NCI-H2196 (cell line): ENCODE measurements at regions not wholly inside any gene's neighbourhood (a gene's known extent, or its start where the extent isn't known, plus 50 kb on each side); places are given as distances from the start of the nearest gene placed in this dataset.

Experiments used
- DNase-seq: peaks from one replicate; lab custom pipeline; 2025; ENCODE audit not compliant: unreplicated experiment; lab: John Stamatoyannopoulos, UW

DNA sequence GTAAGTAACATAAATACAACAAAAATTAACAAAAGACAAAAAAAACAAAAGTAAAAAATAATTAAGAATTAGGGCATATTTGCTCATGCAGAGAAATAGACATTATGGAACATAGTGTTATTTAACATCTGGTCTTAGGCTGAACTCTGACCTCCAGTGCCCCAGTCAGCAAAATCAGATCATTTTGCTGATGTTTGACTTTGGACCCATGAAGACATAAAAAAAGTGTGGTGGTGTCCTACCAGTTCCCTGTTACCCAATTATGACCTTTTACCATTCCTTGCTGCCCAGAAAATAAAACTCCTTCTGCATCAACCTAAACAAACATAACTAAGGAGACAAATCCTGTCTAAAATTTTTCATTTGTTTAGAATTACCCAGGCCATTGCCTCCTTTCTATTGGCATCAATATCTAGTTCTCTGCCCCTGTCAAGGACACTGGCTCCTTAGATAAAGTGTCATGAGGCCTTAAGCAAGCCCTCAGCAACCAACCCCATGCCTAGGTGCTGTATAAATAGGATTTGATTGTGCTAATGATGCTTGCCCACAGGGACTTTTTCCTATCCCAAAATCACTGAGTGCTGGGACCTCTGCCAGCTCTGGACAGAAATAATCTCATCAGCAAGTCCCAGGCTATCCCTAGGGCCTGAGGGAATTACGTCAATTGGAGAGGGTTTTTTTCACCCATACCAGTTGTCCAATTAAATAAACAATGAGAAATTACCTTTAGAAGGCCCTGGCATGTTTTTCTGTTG, 334.5 kb upstream of the UMPS start:
- DNase-seq: no peak

DNA sequence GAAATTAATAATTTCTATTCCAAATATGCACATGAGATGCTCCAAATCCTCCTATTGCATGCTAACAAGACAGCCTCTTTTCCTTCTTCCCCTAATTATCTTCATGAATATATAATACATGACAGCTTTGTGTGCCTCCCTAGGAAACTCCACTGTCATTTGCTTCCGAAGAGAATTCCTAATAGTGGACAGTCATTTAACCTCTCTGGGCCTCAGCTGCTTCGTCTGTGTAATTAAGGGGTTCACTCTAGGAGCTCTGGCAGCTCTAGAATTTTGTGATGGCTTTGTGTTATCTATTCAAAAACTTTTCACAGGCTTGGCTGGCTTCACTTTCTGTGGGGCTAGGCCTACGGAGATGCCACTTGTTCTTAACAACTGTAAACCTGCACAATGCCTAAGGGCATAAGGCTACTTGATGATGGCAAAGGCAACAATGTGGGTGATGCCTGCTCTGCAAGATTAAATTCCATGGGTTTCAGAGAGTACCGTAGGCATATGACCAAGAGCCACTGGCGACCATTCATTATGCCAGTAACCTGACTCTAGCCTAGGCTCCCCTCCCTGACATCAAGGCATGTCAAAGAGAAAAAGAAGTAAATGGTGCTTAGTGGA, 333.8 kb upstream of the UMPS start:
- no peak for DNase-seq

DNA sequence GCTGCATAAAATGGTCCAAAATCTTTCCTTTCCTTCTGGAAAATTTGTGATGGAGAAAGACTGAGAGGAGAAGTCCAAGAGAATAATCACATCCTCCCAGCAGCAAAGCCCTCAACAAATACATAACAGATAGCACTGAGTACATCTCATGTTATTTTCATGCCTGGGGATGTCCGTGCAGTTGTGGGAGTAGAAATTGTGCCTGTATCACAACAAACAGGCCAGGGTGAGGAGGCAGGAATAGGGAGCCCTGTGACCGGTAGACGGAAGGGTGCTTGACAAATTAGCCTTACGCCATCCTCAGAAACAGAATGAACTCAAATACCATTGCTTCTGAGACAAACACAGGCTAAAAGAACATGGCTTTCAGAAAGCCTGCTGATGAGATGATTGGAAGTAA, 333.2 kb upstream of the UMPS start:
- no peak for DNase-seq

DNA sequence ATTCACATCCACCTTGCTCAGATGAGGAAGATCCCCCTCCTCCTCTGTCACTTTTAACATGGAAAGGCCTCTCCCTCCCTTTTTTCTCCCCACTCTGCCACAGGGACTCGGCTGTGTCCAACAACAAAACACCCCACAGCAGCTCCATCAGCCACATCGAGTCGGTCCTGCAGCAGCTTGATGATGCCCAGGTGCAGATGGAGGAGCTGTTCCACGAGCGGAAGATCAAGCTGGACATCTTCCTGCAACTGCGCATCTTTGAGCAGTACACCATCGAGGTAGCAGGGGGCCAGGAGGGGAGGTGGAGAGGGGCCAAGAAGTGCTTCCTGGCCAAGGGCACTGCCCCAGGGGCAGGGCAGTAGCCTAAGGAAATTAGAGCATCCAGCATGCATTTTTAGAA, 331.7 kb upstream of the UMPS start:
- DNase-seq: no peak

DNA sequence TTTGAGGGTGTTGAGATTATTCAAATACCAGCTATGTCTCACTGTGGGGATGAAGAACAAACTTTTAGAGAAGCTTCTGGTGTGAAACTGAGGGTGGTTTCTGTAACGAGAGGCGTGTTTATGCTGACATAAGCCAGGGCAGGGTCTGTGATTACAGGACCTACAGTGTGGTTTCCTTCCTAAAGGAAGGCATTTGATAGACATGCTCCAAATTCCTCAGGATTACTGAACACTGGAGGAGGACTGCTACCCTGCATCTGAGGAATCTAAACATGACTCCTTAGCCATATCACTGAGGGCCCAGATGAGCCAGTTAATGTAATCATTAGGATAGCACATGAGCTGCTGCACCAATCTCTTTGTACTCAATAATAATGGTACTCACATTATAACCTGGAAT, 328.4 kb upstream of the UMPS start:
- no peak for DNase-seq

DNA sequence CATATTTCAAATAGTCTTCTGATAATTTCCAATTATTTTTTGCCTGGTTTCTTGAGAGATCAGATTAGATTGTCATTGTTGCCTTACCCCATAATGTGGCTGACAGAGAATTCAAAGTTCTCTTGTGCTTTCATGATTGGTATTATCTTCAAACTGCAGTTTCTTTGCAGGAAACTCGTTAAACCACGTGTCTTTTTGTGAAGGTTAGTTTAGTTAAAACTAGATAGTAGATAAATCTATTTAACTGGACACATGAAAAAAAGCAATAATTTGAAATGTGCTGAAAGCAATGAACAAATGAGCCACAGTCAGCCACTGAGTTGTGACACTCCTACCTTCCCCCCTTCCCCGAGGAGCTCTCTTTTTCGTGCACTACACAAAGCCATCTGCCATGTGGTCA, 327.5 kb upstream of the UMPS start:
- no peak for DNase-seq

DNA sequence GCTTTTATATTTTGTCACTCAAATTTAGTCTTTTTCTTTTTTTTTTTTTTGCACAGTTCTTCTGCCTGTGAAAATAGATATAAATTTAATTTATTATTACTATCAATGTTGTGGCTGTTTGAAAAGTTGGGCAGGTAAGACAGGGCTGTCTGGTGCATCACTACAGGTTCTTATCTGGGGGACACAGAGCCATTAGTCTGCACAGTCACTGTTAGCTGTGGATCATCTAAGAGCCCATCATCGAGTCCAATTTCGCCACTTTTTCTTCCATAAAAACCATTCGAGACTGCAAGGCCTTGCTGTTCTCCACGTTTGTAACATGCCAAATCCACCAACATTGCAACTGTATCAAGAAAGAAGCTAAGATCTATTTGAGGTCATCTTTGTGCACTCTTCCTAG, 325.6 kb upstream of the UMPS start:
- no peak for DNase-seq

DNA sequence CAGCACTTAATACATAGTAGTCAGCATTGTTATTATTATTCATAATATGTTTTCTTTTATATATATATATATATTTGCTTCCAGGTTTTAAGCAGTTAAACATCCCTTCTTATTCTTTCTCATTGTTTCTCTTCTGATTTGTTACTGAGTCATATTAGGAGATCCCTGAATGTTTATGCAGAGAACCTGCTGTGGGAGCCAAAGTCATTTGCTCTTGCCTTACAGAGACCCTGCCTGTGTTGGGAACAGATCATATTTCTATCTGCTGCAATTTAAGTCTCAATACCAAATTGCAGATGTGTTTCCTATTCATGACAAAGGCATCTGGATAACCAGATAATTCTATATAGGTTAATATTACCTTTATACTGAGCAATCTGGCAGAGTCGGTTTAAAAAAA, 323.0 kb upstream of the UMPS start:
- DNase-seq: no peak

DNA sequence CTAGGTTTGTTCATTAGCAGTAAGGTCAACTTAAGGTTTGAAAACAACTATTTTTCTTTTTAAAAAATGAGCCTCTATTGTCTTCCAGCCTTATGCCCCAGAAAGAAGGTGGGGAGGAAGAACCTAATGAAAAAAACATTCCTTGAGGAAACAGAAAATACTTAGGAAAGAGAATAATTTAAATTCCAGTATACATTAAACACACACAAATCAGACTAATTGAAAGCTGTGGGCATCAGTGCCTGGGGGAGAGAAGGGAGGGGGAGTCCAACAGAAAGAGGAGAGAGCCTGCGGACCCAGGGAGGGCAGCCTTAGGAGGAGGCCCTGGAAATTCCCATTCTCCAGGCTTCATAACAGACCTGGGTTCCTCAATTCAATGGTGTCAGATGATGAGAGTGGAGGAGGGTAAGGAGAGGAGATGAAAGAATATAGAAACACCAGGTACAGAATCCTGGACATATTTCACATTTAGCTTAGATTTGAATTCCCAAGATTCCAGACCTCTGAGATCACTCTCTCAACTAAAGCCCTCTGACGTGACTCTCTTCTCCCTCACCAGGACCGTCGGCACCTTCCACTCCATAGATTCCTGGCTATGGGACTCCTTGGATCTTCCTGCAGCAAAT, 320.5 kb upstream of the UMPS start:
- DNase-seq: no peak

DNA sequence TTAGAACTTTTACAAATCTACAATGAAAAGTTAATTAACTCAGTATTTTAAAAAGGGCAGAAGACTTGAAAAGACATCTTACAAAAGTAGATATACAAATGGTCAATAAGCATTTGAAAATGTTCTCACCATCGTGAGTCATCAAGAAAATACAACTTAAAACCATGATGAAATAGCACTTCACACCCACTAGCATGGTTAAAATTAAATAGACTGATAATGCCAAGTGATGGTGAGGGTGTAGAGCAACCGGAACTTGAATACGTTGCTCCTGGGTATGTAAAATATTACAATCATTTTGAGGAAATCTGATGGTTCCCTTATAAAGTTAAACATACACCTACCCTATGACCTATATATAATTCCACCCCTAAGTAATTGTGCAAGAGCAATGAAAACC, 319.8 kb upstream of the UMPS start:
- DNase-seq: no peak

DNA sequence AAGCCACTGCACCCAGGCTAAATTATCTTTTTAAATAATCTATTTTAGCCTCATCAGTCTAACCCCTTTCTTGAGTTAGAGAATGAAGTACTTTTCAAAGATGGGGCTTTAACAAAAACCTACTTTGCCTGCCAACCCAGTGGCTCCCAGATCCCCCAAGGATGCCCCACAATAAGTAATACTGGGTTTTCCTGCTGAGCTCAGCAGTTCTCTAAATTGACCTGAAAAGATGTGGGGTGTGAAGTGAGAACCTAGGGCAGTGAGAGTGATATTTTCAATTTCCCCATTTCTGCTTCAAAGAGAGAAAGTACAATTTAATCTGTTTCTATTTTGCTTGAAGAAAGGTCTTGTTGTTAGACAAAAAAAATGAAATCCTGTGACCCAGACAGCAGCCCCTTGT, 318.5 kb upstream of the UMPS start:
- no peak for DNase-seq

DNA sequence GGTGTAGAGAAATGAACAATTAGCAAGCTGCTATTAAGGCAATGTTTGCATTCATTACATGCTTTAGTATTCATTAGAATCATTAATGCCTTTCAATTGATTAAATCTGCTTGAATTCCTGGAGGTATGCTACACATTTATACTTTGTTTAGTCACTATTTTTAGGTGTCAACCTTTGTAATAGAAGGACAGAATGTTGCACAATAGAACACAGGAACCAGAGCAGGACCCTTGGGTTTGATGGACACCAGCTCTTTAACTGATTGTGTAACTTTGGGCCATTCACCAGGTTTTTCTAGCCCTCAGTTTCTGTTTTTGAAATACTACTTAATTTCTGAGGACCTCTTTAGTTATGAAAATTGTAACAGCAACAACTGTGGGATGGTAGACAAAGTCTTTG, 317.6 kb upstream of the UMPS start:
- DNase-seq: no peak

DNA sequence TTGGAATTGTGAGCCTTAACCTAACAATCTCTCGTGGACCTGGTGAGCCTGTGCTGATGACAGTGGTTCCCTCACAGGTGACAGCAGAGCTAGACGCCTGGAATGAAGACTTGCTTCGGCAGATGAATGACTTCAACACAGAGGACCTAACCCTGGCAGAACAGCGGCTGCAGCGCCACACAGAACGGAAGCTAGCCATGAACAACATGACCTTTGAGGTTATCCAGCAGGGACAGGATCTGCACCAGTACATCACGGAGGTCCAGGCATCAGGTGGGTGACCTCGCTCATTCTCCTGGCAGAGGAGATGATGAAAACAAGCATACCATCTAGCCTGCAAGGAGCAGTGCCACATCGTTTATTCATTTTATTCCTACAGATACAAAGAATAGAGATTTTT, 316.9 kb upstream of the UMPS start:
- DNase-seq: no peak

DNA sequence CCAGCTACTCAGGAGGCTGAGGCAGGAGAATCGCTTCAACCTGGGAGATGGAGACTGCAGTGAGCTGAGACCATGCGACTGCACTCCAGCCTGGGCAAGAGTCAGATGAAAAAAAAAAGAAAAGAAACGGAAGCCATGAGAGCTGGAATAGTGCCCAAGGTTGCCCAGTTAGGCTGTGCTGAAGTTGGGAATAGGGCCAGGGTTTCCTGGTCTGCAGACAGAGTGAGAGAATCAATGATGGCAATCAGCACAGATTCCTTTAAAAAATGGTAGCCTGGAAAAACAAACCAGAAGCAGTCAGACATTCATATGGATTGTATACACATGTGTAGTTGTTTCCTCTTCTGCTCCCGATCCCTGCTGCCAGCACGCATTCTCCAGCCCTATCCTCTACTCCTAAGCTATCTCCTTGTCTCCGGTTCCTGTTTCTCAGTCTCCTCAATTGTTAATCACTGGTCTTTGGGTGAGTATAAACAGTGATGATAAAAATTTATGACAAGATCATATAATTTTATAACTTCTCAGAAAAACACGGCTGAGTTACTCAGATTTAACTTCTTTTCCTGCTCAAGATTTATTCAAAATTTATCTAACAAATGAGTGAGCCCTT, 316.2 kb upstream of the UMPS start:
- peak; percentile 16 for DNase-seq

DNA sequence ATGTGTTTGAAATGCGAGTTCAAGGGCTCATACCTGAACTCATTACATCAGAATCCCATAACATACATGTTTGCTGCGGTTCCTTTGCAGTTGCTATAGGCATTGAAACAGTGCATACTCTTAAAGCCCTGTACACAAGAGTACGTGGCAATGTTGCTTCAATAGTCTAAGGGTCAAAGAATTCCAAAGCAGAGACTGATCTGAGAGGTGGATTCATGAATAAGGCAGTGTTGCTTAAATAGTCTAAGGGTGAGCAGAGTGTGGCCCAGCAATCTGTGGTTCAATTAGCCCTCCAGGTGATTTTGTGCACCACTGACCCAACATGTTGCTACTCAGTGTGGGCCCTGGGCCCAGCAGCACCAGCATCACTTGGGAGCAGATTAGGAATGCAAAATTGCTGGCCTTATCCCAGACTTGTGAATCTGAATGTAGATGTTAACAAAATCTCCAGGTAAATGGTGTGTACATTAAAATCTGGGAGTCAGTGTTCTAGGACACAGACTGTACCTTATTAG, 314.7 kb upstream of the UMPS start:
- DNase-seq: no peak

DNA sequence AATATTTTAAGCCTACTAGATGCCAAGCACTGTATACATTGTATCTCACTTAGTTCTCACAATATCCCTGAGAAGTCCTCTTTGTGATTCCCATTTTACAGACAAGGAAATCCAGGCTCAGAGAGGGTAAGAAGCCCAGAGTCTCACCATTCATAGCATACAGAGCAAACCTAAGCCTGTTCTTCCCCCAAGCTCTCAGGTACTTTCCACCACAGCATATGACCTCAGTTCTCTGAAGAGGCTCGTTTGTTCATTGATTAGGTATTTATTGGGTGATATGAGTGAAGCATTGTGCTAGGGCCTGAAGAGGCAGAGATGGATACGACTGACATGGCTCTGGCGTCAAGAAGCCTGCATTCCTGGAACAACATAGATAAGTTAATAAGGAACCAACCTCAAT, 310.9 kb upstream of the UMPS start:
- no peak for DNase-seq

DNA sequence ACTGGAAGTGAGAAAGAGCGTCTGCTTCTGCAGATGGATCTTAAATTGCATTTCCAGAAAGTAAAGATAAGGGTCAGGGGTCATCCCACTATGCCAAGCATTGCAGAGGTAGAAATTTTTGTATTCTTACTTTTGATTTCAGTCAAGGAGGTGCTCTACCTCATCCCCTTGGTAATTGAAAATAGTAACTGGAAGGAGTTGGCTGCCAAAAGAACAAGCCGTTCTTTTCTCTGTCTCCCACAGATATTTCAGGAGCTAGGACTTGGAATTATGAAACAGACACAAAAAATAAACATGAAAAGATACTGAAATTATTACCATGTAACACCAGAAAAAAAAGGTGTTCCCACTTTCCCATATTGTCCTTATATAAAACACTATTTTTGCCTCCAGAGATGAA, 309.9 kb upstream of the UMPS start:
- DNase-seq: no peak

DNA sequence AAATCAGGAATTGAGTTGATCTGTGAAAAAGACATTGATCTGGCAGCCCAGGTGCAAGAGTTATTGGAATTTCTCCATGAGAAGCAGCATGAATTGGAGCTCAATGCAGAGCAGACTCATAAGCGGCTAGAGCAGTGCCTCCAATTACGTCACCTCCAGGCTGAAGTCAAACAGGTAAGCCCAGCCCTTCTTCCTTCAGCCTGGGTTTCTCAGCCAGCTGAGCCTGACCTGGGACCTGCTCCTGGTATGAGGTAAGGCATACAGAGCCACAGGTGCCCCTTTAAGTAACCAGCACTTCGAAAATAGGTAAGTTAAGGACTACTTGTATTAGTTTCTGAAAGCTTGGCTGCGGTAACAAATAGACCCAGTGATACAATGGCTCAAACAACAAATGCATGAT, 307.4 kb upstream of the UMPS start:
- no peak for DNase-seq

DNA sequence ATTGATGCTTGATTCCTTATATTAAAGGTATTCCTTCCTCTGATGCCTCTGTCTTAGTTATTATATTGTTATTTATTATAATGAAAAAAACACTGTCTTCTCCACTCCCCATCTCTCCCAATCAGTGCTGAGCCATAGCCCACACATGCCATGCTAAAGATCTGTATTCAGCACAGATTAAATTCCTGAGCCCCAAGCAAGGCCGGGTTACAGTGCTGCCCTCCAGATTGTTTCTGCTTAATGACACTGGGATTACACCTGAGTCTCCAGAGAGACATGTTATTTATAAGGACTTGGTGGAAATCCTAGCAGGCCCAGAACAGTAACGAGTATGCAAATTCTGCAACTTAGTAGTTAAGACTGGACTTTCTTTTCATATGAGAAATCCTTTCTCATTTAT, 305.9 kb upstream of the UMPS start:
- no peak for DNase-seq

DNA sequence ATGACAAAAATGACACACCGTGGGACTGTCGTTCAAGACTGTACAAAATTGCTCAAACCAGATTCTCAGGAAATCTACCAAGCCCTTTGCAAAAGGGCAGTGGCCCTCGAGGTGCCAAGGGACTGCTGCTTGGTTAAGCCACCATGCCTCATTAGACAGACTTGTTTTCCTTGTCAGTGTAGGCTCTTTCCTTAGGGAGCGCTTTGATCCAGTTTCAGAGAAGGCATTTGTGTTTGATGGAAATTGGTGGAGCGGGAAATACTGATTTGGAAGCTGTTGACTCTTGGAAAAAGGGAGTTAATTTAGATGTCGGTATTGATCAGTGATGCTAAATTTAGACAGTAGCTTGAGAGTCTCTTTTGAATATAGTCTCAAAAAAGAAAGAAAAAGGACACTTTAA, 304.3 kb upstream of the UMPS start:
- DNase-seq: no peak

DNA sequence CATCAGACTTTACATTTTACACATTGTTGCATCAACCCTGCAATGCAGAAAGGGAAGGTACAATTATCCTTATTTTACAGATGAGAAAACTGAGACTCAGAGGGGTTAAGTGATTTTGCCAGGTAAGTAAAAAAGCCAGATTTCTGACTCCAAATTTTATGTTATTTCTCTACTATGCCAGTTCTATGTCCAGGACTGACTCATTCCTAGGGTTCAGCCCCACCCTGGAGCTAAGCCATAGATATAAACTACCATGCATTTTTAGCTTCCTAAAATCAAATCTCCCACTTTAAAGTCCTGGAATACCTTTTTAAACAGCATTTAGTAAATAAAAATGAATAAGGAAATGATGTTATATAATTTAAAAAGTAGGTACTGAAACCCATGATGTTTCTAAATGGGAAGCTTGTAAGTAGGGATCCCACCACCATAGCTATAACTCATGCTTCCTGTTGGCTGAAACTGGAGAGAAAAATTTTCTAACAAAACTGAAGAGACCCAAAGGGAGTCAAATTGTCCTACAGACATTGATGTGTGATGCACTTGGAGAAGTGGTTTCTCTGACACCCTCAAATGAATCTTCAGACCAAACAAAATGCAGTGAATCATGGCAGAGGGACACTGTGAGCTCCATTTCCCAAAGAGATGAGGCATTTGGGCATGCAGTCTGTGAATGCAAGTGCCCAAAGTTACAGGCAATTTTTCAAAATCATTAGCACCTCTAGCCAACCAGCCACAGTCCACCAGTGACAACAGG, 301.7 kb upstream of the UMPS start:
- DNase-seq: no peak
